ENCODE measurements at regions not wholly inside any gene's neighbourhood (a gene's known extent, or its start where the extent isn't known, plus 50 kb on each side); places are given as distances from the start of the nearest gene placed in this dataset.
"Not testable (repeated sequence)": the region's sequence is repeated elsewhere in the genome, so short reads cannot be mapped to it uniquely, and the experiment has no call there.

DNA sequence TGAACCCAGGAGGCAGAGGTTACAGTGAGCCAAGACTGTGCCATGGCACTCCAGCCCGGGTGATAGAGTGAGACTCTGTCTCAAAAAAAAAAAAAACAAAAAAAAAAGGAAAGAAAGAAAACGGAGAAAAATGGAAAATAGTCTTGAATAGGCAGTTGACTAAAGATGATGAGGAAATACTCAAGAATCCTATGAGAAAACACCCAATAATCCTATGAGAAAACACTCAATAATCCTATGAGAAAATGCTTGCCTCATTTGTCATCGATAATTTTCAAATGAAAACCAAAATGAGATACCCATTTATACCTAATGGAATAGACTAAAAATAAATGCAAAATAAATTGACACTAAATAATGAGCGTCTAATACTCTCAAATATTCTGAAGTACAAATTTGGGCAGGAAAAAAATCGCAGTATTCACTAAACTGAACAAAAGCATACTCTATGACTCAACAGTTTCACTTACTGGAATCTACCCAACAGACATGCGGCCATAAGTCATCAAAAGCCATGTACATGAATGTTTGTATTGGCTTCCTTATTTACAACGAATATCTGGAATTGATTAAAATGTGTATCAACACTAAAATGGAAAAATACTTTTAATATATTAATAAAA is 733.9 kb upstream of the CHRM3 start:
- DNase-seq (ENCODE audit: low read depth), result no peak

- no peak for DNase-seq (ENCODE audit: low read depth)
Measured at GRCh38 chr1:238649200-238649599, 737.2 kb upstream of the CHRM3 start.

GRCh38 chr1:238648751-238649150 is 737.6 kb upstream of the CHRM3 start:
- DNase-seq (ENCODE audit: low read depth), result no peak

- DNase-seq (ENCODE audit: low read depth), result no peak
Measured at GRCh38 chr1:238648296-238648695, 738.1 kb upstream of the CHRM3 start.

DNA sequence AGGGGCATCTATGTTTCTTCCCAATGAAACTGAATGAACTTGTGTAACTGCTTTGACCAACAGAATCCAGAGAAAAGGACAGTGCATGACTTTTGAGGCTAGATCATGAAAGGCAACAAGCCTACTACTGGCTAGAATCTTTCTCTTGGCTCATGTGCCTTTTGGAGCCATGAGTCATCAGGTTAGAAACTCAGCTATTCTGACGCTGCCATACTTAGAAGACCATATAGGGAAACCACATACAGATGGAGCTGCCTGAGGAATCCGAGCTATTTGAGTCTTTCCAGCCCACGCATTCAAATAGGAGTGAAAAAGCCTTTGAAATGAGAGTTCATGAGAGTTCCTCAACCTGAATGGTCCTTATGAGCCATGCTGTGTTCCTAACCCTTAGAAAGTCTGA is 738.5 kb upstream of the CHRM3 start:
- peak; percentile 78 for DNase-seq (ENCODE audit: low read depth)

DNA sequence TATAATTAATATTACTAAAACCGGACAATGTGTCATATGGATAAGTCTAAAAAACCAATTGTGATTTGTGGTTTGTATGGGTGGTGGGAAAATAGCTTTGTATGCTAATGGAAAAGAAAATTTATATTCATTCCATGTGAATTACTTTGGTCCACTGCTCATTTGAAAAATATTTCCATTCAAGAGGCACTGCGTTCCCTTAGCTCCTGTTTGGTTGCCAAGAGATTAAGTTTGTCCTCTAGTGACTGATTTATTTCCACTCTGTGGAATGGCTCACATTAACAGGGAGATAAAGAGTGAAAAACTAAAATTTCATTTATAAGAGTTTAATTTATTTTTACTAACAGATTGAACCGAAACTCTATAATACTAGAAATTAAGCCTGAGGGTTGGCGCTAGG is 744.1 kb upstream of the CHRM3 start:
- DNase-seq (ENCODE audit: low read depth), result peak; percentile 38

- DNase-seq (ENCODE audit: low read depth), result no peak
Measured at GRCh38 chr1:238639861-238640260, 746.5 kb upstream of the CHRM3 start.

- no peak for DNase-seq (ENCODE audit: low read depth)
Measured at GRCh38 chr1:238628110-238628509, 737.4 kb upstream of the ZP4 start.

- DNase-seq (ENCODE audit: low read depth), result no peak
Measured at GRCh38 chr1:238624776-238625175, 734.1 kb upstream of the ZP4 start.

- no peak for DNase-seq (ENCODE audit: low read depth)
Measured at GRCh38 chr1:238621405-238621804, 730.7 kb upstream of the ZP4 start.

DNA sequence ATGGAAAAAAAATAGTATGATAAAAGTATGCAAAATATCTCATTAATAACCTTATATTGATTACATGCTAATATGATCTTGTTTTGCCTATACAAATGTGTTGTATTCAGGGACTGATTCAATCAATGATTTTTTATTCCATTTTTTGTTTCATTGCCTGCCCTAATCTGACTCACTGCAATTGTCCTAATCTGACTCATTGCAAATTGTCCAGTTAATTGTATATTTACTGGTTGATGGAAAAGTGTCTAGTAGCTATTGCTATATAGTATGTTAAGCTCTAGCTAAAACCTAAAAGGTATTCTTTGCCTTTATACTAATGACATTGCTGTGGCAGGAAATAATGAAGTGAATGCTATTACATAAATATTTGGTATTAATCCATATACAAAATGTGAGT is 728.9 kb upstream of the ZP4 start:
- no peak for DNase-seq (ENCODE audit: low read depth)

- DNase-seq (ENCODE audit: low read depth), result no peak
Measured at GRCh38 chr1:238611406-238611805, 720.7 kb upstream of the ZP4 start.

DNA sequence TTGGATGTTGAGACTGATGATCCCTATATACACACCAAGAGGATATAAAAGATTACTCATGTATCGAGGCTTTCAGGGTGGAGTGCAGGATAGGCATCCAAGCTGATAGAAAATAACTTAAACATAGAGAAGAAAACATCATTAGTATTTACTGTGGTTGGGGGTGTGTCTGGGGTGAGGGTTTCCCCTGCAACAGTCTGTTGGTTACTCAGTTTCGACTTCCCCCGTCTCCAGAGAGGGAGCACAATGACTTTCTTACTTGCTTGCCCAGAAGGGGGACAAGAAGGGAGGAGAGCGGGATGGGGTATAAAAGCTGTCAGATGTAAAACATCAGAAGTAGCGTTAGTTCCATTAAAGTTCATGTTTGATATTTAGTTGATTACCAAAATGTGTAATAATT is 717.4 kb upstream of the ZP4 start:
- DNase-seq (ENCODE audit: low read depth), result no peak

- peak; percentile 13 for DNase-seq (ENCODE audit: low read depth)
Measured at GRCh38 chr1:238606896-238607295, 716.2 kb upstream of the ZP4 start.

GRCh38 chr1:238606457-238606856 is 715.7 kb upstream of the ZP4 start:
- DNase-seq (ENCODE audit: low read depth), result no peak

GRCh38 chr1:238604357-238604756 is 713.6 kb upstream of the ZP4 start:
- DNase-seq (ENCODE audit: low read depth), result no peak

DNA sequence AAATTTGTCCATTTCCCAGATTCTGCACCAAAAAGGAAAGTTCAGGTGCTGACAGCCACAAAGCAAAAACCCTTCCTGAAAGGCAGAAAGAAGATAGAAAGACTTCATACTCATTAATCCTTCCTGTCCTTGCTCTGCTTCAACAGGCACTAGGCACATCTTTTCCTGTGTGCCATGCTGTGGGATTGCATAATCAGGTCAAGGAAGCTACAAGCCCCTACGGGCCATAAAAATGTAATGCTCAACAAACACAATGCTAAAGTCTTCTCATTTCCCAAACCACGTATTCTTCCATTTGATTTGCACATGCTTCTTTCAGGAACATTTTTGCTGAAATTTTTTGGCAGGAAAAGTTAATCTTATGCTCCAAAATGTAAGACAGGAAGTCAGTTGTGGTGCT is 710.9 kb upstream of the ZP4 start:
- not testable (repeated sequence) for DNase-seq (ENCODE audit: low read depth)

GRCh38 chr1:238596703-238597102 is 706.0 kb upstream of the ZP4 start:
- no peak for DNase-seq (ENCODE audit: low read depth)

- DNase-seq (ENCODE audit: low read depth), result no peak
Measured at GRCh38 chr1:238592621-238593020, 701.9 kb upstream of the ZP4 start.

DNA sequence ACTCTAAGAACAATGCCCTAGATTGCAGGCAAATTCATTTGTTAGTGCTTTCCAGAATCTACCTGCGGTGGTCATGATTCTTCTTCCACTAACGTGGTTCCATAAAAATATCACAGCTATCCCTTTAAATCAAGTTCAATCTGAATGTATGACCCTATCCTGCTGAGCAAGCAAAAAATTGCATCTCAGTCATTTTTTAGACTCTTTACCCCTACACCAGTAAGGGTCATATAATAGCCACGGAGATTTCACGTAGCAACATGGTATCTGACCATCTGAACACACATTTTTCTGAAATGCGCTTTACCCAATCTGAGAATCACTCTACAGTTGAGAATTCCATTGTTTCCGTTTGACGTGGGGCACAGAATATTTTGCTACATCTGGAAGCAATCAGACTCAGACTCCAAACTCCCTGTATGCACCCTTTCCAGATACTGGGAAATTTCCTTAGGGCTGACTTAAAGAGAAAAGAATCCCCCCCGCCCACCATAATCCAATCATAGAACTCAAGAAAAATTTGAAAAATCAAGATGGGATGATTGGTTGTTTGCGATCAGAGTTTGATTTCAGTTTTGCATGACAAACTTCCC is 699.2 kb upstream of the ZP4 start:
- DNase-seq (ENCODE audit: low read depth), result peak; percentile 64

DNA sequence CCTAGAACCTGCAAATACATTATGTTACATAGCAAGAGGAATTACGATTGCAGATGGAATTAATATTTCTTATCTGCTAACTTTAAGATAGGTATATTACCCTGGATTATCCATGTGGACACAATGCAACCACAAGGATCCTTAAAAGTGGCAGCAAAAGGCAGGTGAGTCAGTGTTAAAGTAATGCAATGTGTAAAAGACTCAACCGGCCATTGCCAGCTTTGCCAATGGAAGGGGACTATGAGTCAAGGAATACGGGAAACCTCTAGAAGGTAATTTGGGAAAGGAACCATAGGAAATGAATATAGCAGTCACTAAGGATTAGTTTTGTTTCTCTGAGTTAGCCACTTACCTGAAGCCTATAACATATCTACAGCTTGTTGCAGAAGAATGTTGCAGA is 692.1 kb upstream of the ZP4 start:
- DNase-seq (ENCODE audit: low read depth), result no peak

- peak; percentile 4 for DNase-seq (ENCODE audit: low read depth)
Measured at GRCh38 chr1:238581332-238581731, 690.6 kb upstream of the ZP4 start.

DNA sequence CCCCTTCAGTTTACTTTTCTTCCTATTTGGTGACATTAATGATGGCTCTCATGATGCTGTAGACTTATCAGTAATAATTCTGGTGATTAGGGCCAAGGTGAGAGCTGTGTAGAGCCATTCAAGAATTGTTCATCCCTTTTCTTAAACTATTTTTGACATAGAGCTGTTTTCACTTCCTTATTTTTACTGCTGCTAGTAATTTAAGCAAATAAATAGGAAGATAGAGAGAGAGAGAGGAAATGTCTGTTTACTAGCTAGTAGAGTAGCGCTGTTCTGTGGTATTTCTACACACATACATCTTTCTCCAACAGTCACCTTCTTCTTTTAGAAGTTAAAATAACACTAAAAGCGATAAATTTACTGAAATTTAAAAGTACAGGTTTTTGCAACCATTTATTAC is 678.0 kb upstream of the ZP4 start:
- DNase-seq (ENCODE audit: low read depth), result no peak

- peak; percentile 47 for DNase-seq (ENCODE audit: low read depth)
Measured at GRCh38 chr1:238562341-238562740, 671.6 kb upstream of the ZP4 start.

All from GM04504 (cell line).